ENCODE measurements at regions not wholly inside any gene's neighbourhood (a gene's known extent, or its start where the extent isn't known, plus 50 kb on each side); places are given as distances from the start of the nearest gene placed in this dataset.

GRCh38 chr4:143773998-143774895, 73.8 kb upstream of the FREM3 start:
- peak; percentile 91 for TF ChIP-seq CTCF (IDR thresholded peaks at IDR 0.05; ENCODE audit: low read depth, low read length)
- Histone ChIP-seq H3K36me3 (no peaks in the 10 kb centered on the region), H3K27me3 (ENCODE audit: insufficient read depth, low read depth, severe bottlenecking) (no peaks in the 10 kb centered on the region), H3K27ac (no peak overlapping the region), H3K9me3 (ENCODE audit: severe bottlenecking) (no peaks in the 10 kb centered on the region), H3K4me3 (ENCODE audit: low read depth, low read length) (no peak overlapping the region)
- DNase-seq = peak; percentile 78

GRCh38 chr4:143771269-143771668, 70.8 kb upstream of the FREM3 start:
- H3K4me3 ChIP-seq (ENCODE audit: low read depth, low read length) = no peak overlapping the region
- TF ChIP-seq CTCF (IDR thresholded peaks at IDR 0.05; ENCODE audit: low read depth, low read length) = no peak
- H3K27ac ChIP-seq = no peak overlapping the region
- H3K9me3 ChIP-seq (ENCODE audit: severe bottlenecking) = no peaks in the 10 kb centered on the region
- no peak for DNase-seq
- H3K27me3 ChIP-seq (ENCODE audit: insufficient read depth, low read depth, severe bottlenecking) = no peaks in the 10 kb centered on the region
- no peaks in the 10 kb centered on the region for H3K36me3 ChIP-seq

- H3K27ac ChIP-seq = no peak overlapping the region
- H3K9me3 ChIP-seq (ENCODE audit: severe bottlenecking) = no peaks in the 10 kb centered on the region
- no peak for DNase-seq
- H3K36me3 ChIP-seq = no peaks in the 10 kb centered on the region
- TF ChIP-seq CTCF (IDR thresholded peaks at IDR 0.05; ENCODE audit: low read depth, low read length) = no peak
- H3K4me3 ChIP-seq (ENCODE audit: low read depth, low read length) = no peak overlapping the region
- no peaks in the 10 kb centered on the region for H3K27me3 ChIP-seq (ENCODE audit: insufficient read depth, low read depth, severe bottlenecking)
These were observed 67.6 kb upstream of the FREM3 start for GRCh38 chr4:143768007-143768591.

- Histone ChIP-seq H3K4me3 (ENCODE audit: low read depth, low read length) (no peak overlapping the region), H3K27me3 (ENCODE audit: insufficient read depth, low read depth, severe bottlenecking) (no peaks in the 10 kb centered on the region), H3K36me3 (no peaks in the 10 kb centered on the region), H3K27ac (no peak overlapping the region), H3K9me3 (ENCODE audit: severe bottlenecking) (no peaks in the 10 kb centered on the region)
- TF ChIP-seq CTCF (IDR thresholded peaks at IDR 0.05; ENCODE audit: low read depth, low read length) = no peak
- no peak for DNase-seq
These were observed 63.1 kb upstream of the FREM3 start for GRCh38 chr4:143763587-143763986.

GRCh38 chr4:143762511-143762910, 62.0 kb upstream of the FREM3 start:
- TF ChIP-seq CTCF (IDR thresholded peaks at IDR 0.05; ENCODE audit: low read depth, low read length) = no peak
- H3K36me3 ChIP-seq = no peaks in the 10 kb centered on the region
- H3K27me3 ChIP-seq (ENCODE audit: insufficient read depth, low read depth, severe bottlenecking) = no peaks in the 10 kb centered on the region
- no peak overlapping the region for H3K27ac ChIP-seq
- H3K9me3 ChIP-seq (ENCODE audit: severe bottlenecking) = no peaks in the 10 kb centered on the region
- DNase-seq = no peak
- H3K4me3 ChIP-seq (ENCODE audit: low read depth, low read length) = no peak overlapping the region
